Esophagus muscularis mucosa (tissue), 4 donors: ENCODE measurements at regions not wholly inside any gene's neighbourhood (a gene's known extent, or its start where the extent isn't known, plus 50 kb on each side); places are given as distances from the start of the nearest gene placed in this dataset.

ENCODE experiments used
- DNase-seq: peaks from one replicate; pipeline ENCODE4 v3.0.0-alpha.2; 2017; ENCODE audit errors: extremely low spot score
- H3K27ac ChIP-seq, 4 donors: fragments of 200-600 bp; sonication (generic); replicated peaks in 1 of 4; 1 replicate in 3 of 4; 2 replicates in 1 of 4; pipeline ENCODE4 v1.5.1; 2016 to 2019; ENCODE audit warnings: mild to moderate bottlenecking in 1 of 4
- H3K27me3 ChIP-seq, 4 donors: fragments of 200-600 bp; sonication (generic); one replicate each; pipeline versions ENCODE4 v1.5.1 to v1.6.0; 2016 to 2019
- H3K36me3 ChIP-seq, 4 donors: fragments of 200-600 bp; sonication (generic); one replicate each; pipeline ENCODE4 v1.5.1; 2016 to 2019
- H3K4me1 ChIP-seq, 4 donors: fragments of 200-600 bp; sonication (generic); one replicate each; pipeline ENCODE4 v1.5.1; 2016 to 2019
- H3K4me3 ChIP-seq, 4 donors: fragments of 200-600 bp; sonication (generic); 1 replicate in 2 of 4; 2 replicates in 2 of 4; pipeline ENCODE4 v1.5.1; 2016 to 2019; ENCODE audit warnings: mild to moderate bottlenecking in 4 of 4, moderate library complexity in 1 of 4
- H3K9me3 ChIP-seq, 4 donors: fragments of 200-600 bp; sonication (generic); 1 replicate in 3 of 4; 2 replicates in 1 of 4; pipeline ENCODE4 v1.5.1; 2016 to 2019
- EP300 ChIP-seq: sonication (generic); formaldehyde crosslinking; IDR thresholded peaks from one replicate; pipeline ENCODE4 v1.6.1; 2017; ENCODE audit warnings: antibody characterized with exemption
- POLR2A ChIP-seq: fragments of 450-650 bp; IDR thresholded peaks from one replicate; pipeline ENCODE4 v1.6.1; 2017; ENCODE audit warnings: antibody characterized with exemption, moderate library complexity, mild to moderate bottlenecking, low read depth
- POLR2AphosphoS5 ChIP-seq, 2 donors: sonication (generic); formaldehyde crosslinking; IDR thresholded peaks; one replicate each; pipeline ENCODE4 v1.6.1; 2017; ENCODE audit warnings: antibody characterized with exemption in 2 of 2
- WGBS: methylation state at CpG from one replicate; pipeline ENCODE4 v1.1.5; 2018; 5-methylcytosine and 5-hydroxymethylcytosine counted together
- intact Hi-C: fragments of 100-400 bp; cut with DNase I; formaldehyde crosslinking; loops from one replicate; pipeline ENCODE4 v1.15.1; 2023
- TF ChIP-seq, protein P1 (sequence below), 3 experiments: fragments of 200-600 bp in 2 of 3; fragments of 450-650 bp in 1 of 3; sonication (generic) in 2 of 3; IDR thresholded peaks; one replicate each; pipeline ENCODE4 v1.5.1; 2017 to 2019; ENCODE audit warnings: antibody characterized with exemption in 3 of 3, mild to moderate bottlenecking in 2 of 3, moderate library complexity in 1 of 3

DNA sequence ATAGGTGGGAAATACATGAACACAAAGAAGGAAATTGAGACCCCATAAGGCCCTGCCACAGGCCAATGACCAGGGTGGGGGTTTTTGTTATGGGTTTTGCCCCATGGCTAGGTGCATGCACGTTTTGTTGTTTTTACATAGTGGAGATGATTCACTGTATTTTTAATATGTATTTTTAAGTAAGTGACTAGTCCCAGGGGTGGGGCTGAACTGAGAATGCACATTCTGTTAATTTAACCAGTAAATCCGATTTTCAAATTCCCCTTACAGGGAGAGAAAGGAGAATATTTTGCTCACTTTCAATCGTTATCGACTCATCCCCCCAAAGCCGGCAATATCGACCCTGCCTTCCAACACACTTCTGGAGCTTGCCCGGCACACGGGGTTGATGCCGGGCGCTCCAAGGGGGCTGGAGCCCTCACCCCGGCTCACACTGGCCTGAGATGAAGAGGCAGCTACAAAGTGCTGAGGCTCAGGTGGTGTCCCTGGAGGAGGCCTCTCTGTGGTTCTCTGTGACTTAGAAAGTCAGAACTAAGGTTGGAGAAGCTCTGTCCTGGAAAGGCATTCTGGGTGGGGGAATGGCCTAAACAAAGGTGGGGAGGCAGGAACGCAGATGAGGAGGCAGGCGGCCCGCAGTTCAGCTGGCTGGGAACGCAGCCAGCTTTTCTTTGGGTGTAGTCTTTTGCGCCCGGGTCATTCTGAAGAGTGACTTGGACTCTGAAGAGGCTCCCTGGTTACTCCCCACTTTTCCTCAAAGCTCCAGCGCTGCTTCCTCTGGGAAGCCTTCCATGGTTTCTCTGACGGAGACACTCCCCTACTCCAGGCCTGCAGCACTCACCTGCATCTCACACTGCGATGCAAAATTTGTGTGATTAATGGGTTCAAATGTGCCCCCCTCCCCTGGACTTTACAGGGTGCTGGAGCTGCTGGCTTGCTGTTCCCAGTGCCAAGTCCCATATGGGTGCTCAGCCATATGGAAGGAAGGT is 50.7 kb upstream of the DLK1 start:
- DNase-seq = no peak
- no peaks in the 10 kb centered on the region for H3K9me3 ChIP-seq
- peaks cover 0 to 26% (median 2%) of the 10 kb centered on the region in 4 donors for H3K27me3 ChIP-seq
- no peak overlapping the region for H3K27ac ChIP-seq
- no peak overlapping the region for H3K4me3 ChIP-seq
- no peaks in the 10 kb centered on the region for H3K36me3 ChIP-seq
- H3K4me1 ChIP-seq = peaks cover 25 to 49% (median 48%) of the 10 kb centered on the region in 4 donors
- intact Hi-C loops = no loop called here
- 82% methylated on average over 19 of the region's 20 CpGs for WGBS
- TF ChIP-seq POLR2A (no peak), EP300 (no peak), POLR2AphosphoS5 (IDR thresholded peaks at IDR 0.05) (no peak)
- TF ChIP-seq, protein P1, sequence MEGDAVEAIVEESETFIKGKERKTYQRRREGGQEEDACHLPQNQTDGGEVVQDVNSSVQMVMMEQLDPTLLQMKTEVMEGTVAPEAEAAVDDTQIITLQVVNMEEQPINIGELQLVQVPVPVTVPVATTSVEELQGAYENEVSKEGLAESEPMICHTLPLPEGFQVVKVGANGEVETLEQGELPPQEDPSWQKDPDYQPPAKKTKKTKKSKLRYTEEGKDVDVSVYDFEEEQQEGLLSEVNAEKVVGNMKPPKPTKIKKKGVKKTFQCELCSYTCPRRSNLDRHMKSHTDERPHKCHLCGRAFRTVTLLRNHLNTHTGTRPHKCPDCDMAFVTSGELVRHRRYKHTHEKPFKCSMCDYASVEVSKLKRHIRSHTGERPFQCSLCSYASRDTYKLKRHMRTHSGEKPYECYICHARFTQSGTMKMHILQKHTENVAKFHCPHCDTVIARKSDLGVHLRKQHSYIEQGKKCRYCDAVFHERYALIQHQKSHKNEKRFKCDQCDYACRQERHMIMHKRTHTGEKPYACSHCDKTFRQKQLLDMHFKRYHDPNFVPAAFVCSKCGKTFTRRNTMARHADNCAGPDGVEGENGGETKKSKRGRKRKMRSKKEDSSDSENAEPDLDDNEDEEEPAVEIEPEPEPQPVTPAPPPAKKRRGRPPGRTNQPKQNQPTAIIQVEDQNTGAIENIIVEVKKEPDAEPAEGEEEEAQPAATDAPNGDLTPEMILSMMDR (IDR thresholded peaks at IDR 0.05) = no peak
